ENCODE measurements at regions not wholly inside any gene's neighbourhood (a gene's known extent, or its start where the extent isn't known, plus 50 kb on each side); places are given as distances from the start of the nearest gene placed in this dataset.

DNA sequence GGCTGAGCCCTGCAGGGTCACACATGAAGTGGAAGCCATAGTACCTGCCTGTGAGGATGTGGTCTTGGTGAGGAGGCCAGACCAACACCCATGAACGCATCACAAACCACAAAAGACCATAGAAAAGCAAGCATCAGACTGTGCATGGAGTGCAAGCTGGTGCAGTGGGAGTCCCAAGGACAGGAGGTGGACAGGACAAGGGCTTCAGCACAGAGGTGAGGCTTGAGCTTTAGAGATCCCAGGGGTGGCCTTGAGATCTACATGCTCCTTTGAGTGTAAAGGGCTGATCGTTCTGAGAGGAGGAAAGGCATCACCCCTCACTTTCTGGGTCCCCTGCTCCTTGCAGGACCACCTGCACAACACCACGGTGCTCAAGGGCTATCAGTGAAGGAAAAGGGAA is 111.9 kb upstream of the F3 start:
- TF ChIP-seq POLR2A (IDR thresholded peaks at IDR 0.05), result no peak
- no peak for TF ChIP-seq POLR2AphosphoS5 (IDR thresholded peaks at IDR 0.05)
- TF ChIP-seq, protein P1, sequence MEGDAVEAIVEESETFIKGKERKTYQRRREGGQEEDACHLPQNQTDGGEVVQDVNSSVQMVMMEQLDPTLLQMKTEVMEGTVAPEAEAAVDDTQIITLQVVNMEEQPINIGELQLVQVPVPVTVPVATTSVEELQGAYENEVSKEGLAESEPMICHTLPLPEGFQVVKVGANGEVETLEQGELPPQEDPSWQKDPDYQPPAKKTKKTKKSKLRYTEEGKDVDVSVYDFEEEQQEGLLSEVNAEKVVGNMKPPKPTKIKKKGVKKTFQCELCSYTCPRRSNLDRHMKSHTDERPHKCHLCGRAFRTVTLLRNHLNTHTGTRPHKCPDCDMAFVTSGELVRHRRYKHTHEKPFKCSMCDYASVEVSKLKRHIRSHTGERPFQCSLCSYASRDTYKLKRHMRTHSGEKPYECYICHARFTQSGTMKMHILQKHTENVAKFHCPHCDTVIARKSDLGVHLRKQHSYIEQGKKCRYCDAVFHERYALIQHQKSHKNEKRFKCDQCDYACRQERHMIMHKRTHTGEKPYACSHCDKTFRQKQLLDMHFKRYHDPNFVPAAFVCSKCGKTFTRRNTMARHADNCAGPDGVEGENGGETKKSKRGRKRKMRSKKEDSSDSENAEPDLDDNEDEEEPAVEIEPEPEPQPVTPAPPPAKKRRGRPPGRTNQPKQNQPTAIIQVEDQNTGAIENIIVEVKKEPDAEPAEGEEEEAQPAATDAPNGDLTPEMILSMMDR (IDR thresholded peaks at IDR 0.05 in 8 of 11, conservative IDR thresholded peaks at IDR 0.05 in 3 of 11), result no peak

Data from spleen (tissue), 7 donors.